ENCODE measurements at regions not wholly inside any gene's neighbourhood (a gene's known extent, or its start where the extent isn't known, plus 50 kb on each side); places are given as distances from the start of the nearest gene placed in this dataset.

DNA sequence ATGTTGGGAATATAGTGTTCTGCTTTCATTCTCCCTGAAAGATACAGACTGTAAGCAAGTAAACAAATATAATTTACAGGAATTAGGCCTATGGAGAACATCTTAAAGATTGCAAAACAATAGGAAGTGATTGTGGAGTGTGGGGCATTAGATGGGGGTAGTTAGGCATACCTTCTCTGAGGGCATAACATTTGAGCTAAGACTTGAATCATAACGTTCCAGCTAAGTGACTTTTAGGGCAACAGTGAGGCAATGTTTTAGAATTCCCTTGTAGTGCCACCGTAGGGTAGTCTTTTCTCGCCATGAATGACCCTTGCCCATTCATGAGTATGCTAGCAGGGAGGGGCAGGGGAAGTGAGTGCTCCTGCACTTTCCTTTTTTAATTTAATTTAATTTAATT is 173.3 kb downstream of the SPATA31D1 start:
- DNase-seq: no peak

DNA sequence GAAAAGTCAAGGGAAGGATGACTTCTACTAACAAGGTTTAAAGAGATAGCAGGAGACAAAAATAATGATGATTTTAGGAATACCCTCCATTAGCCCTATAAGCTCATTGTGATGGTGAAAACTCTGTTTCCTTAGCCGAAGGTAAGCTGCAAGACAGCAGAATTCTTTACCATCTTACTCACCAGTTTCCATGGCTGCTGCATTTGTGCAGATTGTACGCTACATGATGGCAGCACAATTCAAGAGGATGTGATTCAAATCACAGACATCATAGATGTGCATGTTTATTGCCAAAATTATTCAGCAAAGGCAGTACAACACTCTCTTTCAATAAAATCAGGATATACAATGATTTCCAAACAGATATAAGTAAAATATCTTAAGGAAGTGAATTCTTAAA is 175.6 kb downstream of the SPATA31D1 start:
- no peak for DNase-seq

DNA sequence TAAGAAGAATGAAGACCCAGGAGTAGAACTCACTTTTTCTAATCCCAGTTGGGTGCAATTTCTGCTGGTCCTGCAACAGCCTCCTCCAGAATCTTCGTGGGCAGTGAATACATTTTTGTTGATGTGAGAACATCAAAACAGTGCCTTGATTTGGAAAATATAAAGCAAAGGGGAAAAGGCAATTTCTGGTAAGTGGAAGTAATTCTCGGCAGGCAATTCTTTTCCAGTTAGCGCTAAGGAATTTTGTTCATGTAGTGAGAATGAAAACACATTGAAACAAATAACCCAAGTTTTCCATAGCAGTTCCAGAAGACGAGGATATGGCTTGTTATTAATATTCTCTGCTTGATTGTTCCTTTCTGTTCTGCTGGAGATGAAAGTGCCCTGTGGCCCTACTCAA is 178.7 kb downstream of the SPATA31D1 start:
- DNase-seq: no peak

DNA sequence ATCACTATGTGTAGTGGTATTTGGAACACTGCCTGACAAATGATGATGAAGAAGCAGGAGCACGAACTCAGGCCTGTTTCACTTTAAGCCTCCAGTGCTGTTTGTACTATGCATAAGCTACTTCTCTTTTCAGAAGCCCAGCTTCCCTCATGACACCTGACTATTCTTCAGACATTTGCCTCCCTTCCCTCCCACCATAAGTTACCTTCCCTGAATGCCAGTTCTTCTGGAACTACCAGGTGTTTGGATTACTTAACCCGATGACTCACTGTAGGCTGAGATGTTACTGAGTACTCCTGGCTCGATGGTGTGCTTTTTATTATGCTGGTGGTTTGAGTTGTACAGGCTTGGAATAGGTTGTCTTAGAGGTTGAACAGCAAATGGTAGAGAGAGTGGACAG is 180.0 kb downstream of the SPATA31D1 start:
- DNase-seq: peak in 1 of 2 donors; percentile 11

DNA sequence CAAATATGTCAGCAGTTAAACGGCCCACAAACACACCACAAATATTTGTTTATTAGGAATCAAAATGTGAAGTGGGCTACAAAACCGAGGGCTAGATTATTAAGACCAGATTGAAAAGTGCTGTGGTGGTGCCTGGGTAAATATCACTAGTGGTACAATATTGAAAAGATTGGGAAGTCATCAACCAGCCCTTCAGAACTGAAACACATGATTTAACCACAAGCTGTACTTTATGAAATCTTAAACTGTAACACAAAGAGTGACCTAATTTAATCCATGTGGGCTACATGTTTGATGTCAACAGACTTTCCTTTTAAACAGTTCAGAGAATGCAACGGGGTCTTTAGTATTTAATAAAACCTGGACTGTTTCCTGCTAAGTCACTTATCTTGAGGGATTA is 182.3 kb downstream of the SPATA31D1 start:
- peak; percentile 10 to 38 for DNase-seq

DNA sequence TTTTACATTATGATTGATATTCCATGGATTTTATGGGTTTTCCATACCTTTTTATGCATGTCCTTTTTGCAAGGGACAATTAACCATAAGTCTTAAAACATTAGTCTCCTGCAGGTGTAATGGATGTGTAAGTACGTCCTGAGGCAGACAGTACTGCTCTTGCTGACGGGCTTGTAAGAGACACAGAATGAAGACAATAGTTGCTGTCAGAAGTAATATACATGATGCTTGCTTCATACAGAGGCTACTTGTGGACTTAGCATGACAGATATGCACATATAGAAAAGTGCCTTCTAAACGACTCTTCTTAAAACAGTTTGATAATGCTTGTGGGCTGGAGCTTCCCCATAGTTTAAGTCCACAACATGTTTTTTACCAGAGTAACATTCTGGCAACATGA is 182.7 kb downstream of the SPATA31D1 start:
- no peak for DNase-seq

DNA sequence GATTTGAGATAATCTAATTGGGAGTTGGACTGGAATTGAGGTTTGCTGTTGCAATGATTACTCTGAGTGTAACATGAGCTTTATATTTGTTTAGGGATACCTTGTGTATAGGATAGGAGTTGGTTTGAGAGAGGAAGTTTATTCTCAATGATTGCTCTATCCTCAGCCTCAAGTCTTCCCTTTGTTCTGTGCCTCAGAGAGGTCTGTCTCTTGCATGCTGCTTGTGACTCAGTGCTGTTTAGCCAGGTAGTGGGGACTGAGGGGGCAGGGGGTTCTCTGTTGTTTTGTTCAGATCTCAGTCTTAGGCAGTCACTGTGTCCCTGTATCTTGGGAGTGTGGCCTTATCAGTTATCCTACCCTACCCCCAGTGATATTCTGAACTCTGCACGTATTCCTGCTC is 192.1 kb downstream of the SPATA31D1 start:
- DNase-seq: no peak

DNA sequence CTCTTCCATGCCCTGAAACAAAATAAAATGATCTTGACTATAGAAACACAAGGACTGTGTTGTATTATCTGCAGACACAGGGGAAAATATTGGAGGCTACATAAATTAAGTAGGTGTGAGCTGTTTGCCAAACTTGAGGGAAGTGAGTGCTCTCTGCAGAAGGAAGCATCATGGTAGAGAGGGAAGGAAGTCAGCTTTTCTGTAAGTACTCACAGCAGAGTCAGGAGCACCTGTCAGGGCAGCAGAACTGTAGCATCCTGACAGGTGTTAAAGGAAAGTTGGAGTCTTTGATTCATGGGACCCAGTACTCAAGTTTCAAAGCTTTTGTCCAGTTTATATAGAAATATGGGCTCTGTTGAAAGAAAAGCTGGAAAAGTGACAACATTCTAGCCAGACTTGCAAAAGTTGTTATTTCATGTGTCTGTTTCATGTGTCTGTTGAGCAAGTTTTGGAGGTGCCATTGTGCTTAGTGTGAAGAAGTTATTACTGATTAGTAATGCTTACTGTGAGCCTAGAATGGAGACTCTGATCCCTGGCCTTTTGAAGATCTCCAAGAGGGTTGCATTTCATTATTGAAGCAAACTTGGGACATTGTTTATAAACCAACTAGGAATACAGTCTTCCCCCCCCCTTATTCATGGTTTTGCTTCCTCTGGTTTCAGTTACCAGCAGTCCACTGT is 194.7 kb downstream of the SPATA31D1 start:
- DNase-seq: no peak

DNA sequence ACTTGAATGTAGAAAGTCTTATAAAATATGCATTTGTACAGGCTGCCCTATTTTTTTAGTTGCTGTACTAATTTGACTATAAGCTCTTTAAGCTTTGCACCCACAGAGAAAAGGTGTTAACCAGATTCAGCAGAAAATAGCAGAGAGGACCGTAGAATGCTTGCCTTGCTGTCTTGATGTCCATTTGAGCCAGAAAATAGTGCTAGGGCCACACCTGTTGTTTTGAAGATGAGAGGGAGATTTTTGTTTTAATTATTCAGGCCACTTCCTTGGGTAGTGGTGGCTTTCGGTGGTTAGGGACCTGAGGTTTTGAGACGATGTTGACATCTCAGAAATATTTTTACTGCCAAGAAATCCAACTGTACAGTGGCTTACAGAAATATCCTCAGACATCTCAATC is 196.0 kb downstream of the SPATA31D1 start:
- no peak for DNase-seq

DNA sequence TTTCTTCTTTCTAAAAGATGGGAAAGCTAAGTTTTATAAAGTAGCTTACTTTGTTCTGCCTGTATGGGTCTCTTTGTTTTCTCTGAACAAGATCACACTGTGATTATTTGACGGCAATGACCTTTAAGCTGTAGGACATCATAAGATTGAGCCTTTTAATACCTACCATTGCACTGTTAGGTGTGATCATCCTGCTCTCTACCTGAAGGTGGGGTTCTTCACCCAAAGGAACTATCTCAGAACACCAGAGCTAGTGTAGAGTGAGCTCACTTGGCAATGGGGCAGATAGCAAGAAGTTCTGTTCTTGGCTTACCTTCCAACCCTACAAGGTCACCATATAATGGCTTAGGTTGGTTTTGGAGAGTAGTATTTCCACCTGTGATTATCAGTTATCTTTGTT is 200.2 kb downstream of the SPATA31D1 start:
- no peak for DNase-seq

DNA sequence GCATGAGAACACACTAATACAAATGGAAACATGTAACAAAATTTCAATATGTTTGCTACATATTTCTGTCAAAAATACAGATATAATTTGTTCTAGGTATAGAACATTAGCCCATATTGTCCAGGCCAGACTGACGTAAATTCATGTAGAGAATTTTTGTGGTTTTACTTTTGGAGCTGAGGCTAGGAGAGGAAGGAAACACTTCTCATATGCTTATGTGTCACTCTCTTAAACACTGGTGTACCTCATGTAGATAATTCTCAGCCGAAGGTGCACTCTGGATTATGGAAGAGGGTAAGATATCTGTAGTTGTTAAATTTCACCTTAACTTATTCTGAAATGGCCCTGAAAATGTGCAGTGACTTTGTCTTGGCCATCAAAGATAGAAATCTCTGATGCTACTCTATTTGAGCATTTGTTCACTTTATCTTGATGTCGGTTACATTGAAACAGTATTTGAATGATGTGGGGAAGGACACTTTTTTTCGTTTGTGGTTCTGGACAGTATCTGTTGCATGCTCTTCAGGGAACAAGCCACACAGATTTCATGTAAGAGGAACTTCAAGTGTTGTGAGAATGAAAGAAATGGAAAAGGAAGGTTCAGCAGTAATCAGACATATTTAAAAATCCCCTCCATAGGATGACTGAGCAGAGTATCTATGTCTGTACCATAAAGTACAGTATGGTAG is 202.7 kb downstream of the SPATA31D1 start:
- peak; percentile 11 to 51 for DNase-seq

DNA sequence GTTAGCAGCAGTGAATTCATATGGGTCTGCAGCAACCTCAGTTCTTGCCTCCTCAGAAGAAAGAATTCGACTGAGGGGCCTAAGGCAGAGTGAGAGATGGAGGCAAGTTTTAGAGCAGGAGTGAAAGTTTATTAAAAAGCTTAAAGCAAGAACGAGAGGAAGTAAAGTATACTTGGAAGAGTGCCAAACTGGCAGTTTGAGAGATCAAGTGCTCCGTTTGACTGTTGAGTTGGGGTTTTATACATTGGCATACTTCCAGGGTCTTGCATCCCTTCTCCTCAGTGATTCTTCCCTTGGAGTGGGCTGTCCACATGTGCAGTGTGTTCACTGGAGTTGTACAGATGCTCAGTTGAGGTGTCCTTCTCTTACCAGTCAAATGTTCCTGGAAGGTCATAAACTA is 203.6 kb downstream of the SPATA31D1 start:
- peak in 1 of 2 donors; percentile 12 for DNase-seq

DNA sequence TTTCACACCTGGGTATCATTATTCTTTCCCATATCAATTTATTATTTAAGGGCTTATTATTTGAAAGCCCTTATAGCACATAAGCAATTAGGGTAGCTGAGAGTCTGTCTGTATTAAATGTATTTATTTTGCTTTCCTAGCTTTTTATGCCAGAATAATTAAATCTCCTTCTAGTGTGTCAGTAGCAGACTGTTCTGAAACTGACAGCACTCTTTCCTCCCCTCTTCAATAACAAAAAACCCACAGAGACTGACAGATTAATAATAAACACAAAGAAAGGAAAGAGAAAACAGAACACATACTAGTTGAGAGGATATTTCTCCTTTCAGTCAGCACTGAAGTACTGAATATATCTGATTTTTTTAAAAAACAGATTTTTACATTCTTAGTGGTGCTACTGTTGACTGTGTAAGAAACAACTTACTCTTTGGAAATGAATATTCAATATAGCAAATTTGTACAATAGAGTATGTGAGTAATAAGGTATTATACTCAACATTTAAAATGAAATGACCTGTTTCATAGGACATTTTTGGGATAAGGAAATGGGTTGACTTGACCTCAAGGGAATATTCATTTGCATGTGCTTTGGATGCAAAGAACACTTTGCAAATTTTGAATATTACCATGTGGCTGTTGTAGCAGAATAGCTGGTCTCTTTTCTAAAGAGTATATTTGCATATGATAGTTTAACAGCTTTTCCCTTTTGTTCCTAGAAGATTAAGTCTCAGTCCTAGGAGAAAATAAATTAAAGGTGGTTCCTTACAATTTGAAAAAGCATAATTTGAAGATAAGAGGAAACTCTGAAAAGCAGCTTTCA is 208.3 kb downstream of the SPATA31D1 start:
- no peak for DNase-seq

DNA sequence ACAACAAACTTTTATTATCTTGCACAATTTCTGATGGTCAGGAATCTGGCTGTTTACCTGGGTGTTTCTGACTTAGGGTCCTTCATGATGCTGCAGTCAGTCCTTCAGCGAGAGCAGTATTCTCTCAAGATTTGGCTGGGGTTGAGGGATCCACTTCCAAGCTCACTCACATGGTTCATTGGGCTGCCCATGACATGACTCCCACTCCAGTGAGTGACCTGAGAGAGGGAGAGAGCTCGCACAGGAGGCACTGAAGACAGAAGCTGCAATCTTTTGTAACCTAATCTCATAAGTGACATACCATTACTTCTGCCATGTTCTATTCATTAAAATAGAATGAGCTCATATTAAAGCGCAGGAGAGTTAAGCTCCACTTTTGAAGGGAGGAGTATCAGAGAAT is 212.6 kb downstream of the SPATA31D1 start:
- no peak for DNase-seq

DNA sequence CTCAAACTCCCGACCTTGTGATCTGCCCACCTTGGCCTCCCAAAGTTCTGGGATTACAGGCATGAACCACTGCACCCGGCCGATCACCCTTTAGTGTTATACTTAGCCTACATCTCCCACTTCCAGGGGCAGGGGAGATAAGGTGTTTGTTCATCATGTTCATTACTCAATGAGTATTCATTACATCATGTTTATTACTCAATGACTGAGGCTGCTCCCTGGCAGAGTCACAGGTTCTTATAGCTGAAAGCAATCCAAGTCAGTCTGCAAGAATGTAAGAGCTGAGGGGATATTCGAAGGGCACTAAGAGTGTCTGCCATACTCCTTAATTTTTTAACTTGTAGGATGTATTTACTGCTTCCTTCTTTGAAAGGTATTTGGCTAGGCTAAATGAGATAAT is 214.2 kb downstream of the SPATA31D1 start:
- DNase-seq: peak in 1 of 2 donors; percentile 43

DNA sequence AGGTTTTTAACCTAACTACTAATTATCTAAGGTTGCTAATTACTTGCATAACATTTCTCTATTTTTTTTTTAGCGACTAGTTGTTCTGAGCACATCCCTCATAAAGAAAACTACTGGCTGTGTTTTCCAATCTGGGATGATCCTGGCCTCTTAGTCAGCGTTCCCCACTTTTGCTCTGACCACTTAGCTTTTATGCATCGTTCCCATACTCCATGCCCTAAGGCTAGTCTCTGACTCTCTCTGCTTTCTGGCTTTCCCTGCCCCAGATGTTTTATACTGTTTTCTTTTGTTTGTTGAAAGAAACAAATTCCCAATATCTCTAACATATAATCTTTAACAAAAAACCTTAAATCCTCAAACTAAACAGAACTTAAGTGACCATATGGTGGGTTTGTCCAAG is 217.9 kb downstream of the SPATA31D1 start:
- no peak for DNase-seq

DNA sequence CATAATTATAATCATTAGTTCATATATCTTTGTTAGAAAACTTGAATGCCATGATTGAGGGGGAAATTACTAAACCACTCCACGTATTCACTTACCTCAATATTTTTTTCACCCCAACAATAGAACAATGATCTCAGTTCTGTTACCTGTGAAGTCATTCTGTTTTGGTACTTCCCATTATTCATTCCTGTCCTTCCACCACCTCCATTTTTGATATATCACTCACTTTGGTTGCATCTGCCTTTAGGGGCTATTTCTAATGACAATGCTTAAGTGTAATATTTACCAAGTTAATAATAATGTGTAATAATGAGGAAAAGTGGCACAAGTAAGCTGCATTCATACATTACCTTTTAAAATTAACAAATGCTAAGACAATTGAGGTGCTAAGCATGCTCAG is 218.4 kb downstream of the SPATA31D1 start:
- DNase-seq: no peak

DNA sequence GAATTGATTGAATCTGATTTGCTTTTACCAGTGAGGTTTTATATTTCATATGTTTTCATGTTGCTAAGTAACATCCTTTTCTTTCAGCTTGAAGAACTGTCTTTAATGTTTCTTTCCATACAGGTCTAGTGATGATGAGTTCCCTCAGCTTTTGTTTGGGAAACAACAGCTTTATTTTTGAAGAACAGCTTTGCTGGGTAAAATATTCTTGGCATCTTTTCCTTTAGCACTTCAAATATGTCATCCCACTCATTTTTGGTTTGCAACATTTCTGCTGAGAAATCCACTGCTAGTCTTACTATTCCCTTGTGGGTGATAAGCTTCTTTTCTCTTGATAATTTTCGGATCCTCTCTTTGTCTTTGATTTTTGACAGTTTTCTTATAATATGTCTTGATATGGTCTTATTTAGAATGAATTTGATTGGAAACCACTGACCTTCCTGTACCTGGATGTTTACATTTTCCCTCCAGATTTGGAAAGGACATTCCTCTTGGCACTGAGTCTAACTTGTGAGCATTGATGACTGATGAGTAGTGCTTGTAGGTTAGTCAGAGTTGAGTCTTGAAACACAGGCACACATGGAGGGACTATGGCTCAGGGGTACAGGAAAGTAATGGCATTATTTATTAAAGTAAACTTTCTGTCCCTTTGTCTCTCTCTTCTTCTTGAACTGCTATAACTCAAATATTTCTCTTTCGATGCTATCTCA is 220.3 kb downstream of the SPATA31D1 start:
- DNase-seq: no peak

DNA sequence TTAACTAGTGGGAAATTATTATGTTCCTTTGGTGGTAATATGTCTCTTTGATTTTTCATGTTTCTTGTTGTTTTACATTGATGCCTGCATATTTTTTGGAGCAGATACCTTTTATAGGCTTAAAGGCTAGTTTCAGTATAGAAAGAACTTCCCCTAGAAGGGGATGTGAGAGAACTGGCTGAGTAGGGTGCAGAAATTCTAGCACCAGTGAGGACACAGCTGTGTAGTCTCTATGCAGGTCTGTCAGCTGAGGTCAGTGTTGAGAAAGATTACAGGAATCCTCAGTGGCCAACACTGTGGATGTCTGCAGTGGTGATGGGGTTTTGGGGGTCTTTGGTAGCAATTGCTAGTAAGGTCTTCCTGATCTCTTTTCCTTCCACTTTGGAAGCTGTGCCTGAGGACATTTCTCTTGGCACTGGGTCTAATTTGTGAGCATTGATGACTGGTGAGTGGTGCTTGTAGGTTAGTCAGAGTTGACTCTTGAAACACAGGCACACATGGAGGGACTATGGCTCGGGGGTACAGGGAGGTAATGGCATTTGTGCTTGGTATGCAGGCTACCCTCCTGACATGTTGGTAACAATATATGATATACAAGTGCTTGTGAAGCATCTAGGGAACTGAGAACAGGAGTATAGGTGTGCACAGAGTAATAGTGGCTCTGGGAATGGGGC is 221.4 kb downstream of the SPATA31D1 start:
- DNase-seq: no peak

DNA sequence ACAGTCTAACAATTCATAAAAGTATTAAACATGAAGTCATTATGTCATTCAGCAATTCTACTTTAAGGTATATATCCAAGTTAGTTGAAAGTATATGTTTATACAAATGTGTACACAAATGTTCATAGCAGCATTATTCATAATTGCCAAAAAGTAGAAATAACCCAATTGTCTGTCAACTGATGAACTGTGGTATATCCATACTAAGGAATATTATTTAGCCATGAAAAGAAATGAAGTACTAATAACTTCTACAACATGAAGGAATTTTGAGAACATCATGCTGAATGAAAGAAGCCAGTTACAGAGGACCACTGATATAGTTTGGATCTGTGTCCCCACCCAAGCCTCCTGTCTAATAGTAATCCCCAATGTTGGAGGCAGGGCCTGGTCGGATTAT is 224.3 kb downstream of the SPATA31D1 start:
- DNase-seq: no peak

DNA sequence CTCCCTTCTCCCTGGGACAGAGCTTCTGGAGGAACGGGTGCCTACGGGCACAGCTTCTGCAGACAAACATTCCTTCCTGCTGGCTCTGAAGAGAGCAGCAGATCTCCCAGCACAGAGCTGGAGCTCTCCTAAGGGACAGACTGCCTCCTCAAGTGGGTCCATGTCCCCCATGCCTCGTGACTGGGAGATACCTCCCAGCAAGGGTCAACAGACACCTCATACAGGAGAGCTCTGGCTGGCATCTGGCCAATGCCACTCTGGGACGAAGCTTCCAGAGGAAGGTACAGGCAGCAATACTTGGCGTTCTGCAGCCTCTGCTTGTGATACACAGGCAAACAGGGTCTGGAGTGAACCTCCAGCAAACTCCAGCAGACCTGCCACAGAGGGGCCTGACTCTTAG is 227.9 kb downstream of the SPATA31D1 start:
- no peak for DNase-seq

DNA sequence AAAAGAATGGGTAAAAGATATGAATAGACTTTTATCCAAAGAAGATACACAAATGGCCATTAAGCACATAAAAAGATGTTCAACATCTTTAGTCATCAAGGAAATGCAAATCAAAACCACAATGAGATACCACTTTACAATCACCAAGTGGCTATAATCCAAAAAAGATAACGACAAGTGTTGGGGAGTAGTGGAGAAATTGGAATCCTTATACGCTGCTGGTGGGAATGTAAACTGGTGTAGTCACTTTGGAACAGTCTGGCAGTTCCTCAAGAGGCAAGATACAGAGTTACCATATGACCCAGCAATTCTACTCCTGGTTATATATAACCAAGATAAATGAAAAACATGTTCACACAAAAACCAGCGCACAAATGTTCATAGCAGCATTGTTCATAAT is 234.9 kb downstream of the SPATA31D1 start:
- no peak for DNase-seq

DNA sequence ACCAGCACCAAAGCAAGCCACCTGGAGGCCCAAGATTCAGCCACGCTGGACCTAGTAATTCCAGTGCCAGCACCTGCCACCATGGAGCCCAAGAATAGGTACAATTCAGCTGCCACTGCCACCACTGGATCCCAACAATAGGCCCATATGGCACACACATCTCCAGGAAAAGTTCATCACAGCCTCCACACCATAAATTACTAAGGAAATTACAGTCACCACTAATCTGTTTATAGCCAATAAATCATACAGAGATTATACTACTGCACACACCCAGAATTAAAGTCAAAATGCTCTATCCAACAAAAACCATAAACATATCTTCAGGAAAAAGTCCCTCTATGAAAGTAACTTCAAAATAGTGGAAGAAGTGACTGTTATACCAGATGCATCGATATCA is 242.8 kb downstream of the SPATA31D1 start:
- DNase-seq: no peak

All from inflammatory macrophage treated with lipopolysaccharide for 1 hour (primary cell).